ENCODE measurements at regions not wholly inside any gene's neighbourhood (a gene's known extent, or its start where the extent isn't known, plus 50 kb on each side); places are given as distances from the start of the nearest gene placed in this dataset.

DNA sequence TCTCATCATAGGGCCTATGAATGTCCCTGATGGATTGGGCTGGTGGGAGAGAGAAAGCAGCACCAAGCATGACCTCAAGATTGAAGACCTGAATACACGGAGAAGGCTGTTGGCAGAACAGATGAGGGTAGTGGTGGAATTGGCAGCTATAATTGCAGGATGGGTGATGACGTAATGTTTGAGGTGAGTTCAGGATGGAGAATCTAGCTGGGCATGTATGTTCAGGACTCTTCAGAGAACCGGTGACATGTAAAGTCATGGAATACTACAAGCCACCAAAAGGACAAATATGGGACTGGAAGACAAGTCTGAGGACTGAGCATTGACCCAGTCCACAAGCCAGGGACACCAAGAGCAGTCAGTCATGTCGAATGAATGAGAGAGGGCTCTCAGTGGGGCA lies 999.8 kb upstream of the TMEM132C start:
- TF ChIP-seq, protein P1, sequence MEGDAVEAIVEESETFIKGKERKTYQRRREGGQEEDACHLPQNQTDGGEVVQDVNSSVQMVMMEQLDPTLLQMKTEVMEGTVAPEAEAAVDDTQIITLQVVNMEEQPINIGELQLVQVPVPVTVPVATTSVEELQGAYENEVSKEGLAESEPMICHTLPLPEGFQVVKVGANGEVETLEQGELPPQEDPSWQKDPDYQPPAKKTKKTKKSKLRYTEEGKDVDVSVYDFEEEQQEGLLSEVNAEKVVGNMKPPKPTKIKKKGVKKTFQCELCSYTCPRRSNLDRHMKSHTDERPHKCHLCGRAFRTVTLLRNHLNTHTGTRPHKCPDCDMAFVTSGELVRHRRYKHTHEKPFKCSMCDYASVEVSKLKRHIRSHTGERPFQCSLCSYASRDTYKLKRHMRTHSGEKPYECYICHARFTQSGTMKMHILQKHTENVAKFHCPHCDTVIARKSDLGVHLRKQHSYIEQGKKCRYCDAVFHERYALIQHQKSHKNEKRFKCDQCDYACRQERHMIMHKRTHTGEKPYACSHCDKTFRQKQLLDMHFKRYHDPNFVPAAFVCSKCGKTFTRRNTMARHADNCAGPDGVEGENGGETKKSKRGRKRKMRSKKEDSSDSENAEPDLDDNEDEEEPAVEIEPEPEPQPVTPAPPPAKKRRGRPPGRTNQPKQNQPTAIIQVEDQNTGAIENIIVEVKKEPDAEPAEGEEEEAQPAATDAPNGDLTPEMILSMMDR (IDR thresholded peaks at IDR 0.05), result no peak
- TF ChIP-seq EZH2 (IDR thresholded peaks at IDR 0.05) (no peak), EZH2phosphoT487 (IDR thresholded peaks at IDR 0.05) (no peak)
- H3K36me3 ChIP-seq, result no peaks in the 10 kb centered on the region
- H3K36me3 Mint-ChIP-seq, result no peaks in the 10 kb centered on the region

DNA sequence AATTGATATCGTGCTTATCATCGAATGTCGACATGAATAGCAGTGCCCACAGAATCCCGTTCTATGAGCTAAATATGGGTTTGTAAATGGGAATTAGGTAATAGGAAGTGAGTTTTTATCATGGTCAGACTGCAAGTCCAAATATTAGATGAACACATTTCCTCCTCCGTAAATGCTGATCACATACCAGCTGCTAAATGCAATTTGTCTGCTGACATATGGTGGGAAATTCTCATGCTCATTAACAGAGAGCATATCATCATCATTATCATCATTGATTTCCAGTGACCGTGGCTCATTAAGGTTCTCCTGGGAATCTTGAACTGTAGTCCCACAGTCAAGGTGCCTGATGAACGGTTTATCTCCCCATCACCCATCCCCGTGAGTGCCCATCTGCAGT lies 998.8 kb upstream of the TMEM132C start:
- H3K79me2 ChIP-seq (ENCODE audit: low read depth), result no peaks in the 10 kb centered on the region
- H3F3A ChIP-seq (ENCODE audit: low read depth), result no peaks in the 10 kb centered on the region
- Mint-ChIP-seq H3K9me3 (peaks cover 2% of the 10 kb centered on the region), H3K27me3 (ENCODE audit: insufficient read depth, low read depth) (no peaks in the 10 kb centered on the region), H3K4me1 (no peaks in the 10 kb centered on the region), H3K27ac (no peak overlapping the region), H3K36me3 (no peaks in the 10 kb centered on the region), H3K4me3 (no peak overlapping the region)
- no peak overlapping the region for H2AFZ ChIP-seq (replicated peaks)
- no peak overlapping the region for H3K9ac ChIP-seq
- H3K36me3 ChIP-seq, result no peaks in the 10 kb centered on the region
- H3K4me1 ChIP-seq, result no peaks in the 10 kb centered on the region
- H3K9me3 ChIP-seq (ENCODE audit: low read depth), result no peaks in the 10 kb centered on the region
- H3K27me3 ChIP-seq, result no peaks in the 10 kb centered on the region
- H3K4me3 ChIP-seq, result no peak overlapping the region
- TF ChIP-seq, protein P1 (IDR thresholded peaks at IDR 0.05), result no peak
- TF ChIP-seq EZH2 (IDR thresholded peaks at IDR 0.05), result no peak
- no peak for TF ChIP-seq EZH2phosphoT487 (IDR thresholded peaks at IDR 0.05)
- no peak overlapping the region for H3K4me2 ChIP-seq
- no peaks in the 10 kb centered on the region for H4K20me1 ChIP-seq (ENCODE audit: low read depth)
- no peak for DNase-seq (ENCODE audit: low spot score)
- no peak overlapping the region for H3K27ac ChIP-seq

More for the DNA sequence above, 999.8 kb upstream of the TMEM132C start:
- DNase-seq (ENCODE audit: low spot score), result no peak
- Mint-ChIP-seq H3K4me3 (no peak overlapping the region), H3K27me3 (ENCODE audit: insufficient read depth, low read depth) (no peaks in the 10 kb centered on the region), H3K9me3 (peaks cover 2% of the 10 kb centered on the region), H3K4me1 (no peaks in the 10 kb centered on the region), H3K27ac (no peak overlapping the region)
- no peak overlapping the region for H3K27ac ChIP-seq
- no peak overlapping the region for H3K4me2 ChIP-seq
- no peak overlapping the region for H2AFZ ChIP-seq (replicated peaks)
- H3K4me1 ChIP-seq, result no peaks in the 10 kb centered on the region
- H3K27me3 ChIP-seq, result no peaks in the 10 kb centered on the region
- H3K79me2 ChIP-seq (ENCODE audit: low read depth), result no peaks in the 10 kb centered on the region
- H3K9ac ChIP-seq, result no peak overlapping the region
- H4K20me1 ChIP-seq (ENCODE audit: low read depth), result no peaks in the 10 kb centered on the region
- H3K9me3 ChIP-seq (ENCODE audit: low read depth), result no peaks in the 10 kb centered on the region
- no peaks in the 10 kb centered on the region for H3F3A ChIP-seq (ENCODE audit: low read depth)
- H3K4me3 ChIP-seq, result no peak overlapping the region

DNA sequence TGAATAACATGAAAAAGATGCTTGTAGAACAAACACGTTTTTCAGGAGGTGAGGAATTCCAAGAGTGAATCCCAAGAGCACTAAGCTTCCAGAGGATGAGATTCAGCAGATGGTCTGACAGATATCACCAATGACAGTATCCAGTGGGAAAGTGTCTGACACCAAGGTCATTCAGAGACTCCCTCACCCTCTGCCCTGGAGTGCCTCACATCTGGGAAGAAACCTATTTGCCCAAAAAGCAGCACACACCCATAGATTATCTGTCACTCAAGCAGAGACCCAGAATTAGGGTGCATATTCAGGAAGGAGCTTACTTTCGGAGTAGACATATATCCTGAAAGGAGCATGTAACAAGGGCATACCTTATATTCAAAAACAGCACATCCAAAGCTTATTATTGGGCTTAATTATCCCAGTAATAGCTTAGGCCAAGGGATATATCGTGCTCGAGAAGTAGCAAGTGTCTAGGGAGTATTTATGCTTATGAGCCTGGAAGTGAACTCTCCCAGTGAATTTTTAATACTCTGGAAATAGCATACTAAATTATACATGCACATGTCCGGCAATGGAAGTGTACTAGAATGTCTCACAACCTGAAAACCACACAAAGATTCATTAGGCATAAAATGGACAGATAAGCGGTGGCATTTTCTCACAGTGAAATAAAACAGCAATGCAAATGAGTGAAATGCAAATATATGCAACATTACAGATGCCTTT lies 998.1 kb upstream of the TMEM132C start:
- no peak for DNase-seq (ENCODE audit: low spot score)
- no peak overlapping the region for H2AFZ ChIP-seq (replicated peaks)
- H4K20me1 ChIP-seq (ENCODE audit: low read depth), result no peaks in the 10 kb centered on the region
- Mint-ChIP-seq H3K27ac (no peak overlapping the region), H3K36me3 (no peaks in the 10 kb centered on the region), H3K4me1 (no peaks in the 10 kb centered on the region), H3K4me3 (no peak overlapping the region), H3K9me3 (no peaks in the 10 kb centered on the region), H3K27me3 (ENCODE audit: insufficient read depth, low read depth) (peaks cover under 1% of the 10 kb centered on the region)
- no peak overlapping the region for H3K4me3 ChIP-seq
- no peaks in the 10 kb centered on the region for H3K9me3 ChIP-seq (ENCODE audit: low read depth)
- no peaks in the 10 kb centered on the region for H3F3A ChIP-seq (ENCODE audit: low read depth)
- H3K79me2 ChIP-seq (ENCODE audit: low read depth), result no peaks in the 10 kb centered on the region
- H3K27ac ChIP-seq, result no peak overlapping the region
- H3K27me3 ChIP-seq, result no peaks in the 10 kb centered on the region
- H3K9ac ChIP-seq, result no peak overlapping the region
- TF ChIP-seq EZH2 (IDR thresholded peaks at IDR 0.05) (no peak), EZH2phosphoT487 (IDR thresholded peaks at IDR 0.05) (no peak)
- TF ChIP-seq, protein P1 (IDR thresholded peaks at IDR 0.05), result no peak
- H3K4me1 ChIP-seq, result no peaks in the 10 kb centered on the region
- H3K4me2 ChIP-seq, result no peak overlapping the region
- H3K36me3 ChIP-seq, result no peaks in the 10 kb centered on the region
